ENCODE measurements at regions not wholly inside any gene's neighbourhood (a gene's known extent, or its start where the extent isn't known, plus 50 kb on each side); places are given as distances from the start of the nearest gene placed in this dataset.

GRCh38 chr2:51734115-51734514 is 702.2 kb upstream of the NRXN1 start:
- DNase-seq (ENCODE audit: low read depth), result no peak
- no peak overlapping the region for H3K4me3 ChIP-seq (ENCODE audit: low read depth, low read length)
- no peaks in the 10 kb centered on the region for H3K36me3 ChIP-seq (ENCODE audit: control insufficient read depth, insufficient read depth, low read length)
- TF ChIP-seq, protein P1, sequence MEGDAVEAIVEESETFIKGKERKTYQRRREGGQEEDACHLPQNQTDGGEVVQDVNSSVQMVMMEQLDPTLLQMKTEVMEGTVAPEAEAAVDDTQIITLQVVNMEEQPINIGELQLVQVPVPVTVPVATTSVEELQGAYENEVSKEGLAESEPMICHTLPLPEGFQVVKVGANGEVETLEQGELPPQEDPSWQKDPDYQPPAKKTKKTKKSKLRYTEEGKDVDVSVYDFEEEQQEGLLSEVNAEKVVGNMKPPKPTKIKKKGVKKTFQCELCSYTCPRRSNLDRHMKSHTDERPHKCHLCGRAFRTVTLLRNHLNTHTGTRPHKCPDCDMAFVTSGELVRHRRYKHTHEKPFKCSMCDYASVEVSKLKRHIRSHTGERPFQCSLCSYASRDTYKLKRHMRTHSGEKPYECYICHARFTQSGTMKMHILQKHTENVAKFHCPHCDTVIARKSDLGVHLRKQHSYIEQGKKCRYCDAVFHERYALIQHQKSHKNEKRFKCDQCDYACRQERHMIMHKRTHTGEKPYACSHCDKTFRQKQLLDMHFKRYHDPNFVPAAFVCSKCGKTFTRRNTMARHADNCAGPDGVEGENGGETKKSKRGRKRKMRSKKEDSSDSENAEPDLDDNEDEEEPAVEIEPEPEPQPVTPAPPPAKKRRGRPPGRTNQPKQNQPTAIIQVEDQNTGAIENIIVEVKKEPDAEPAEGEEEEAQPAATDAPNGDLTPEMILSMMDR (IDR thresholded peaks at IDR 0.05; ENCODE audit: insufficient read depth, low read length, poor library complexity, severe bottlenecking), result no peak
- H3K27me3 ChIP-seq (ENCODE audit: control insufficient read depth, insufficient read depth, low read length), result no peaks in the 10 kb centered on the region

DNA sequence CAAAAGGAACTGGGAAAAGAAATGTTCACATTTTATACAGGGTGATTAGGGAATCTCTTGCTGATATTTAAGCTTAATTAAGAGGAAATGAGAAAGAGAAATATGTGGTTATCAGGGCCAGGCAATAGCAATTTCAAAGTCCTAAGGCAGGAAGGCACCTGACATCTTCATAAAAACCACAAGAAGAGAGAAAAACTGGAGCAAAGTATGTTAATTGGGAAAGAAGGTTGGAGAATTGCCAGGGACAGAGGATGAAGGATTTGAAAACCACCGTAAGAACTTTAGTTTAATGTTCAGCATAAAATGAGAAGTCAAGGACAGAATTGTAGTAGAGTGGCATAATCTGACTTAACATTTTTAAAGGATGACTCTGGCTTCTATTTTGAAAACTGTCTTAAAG is 691.8 kb upstream of the NRXN1 start:
- Histone ChIP-seq H3K27me3 (ENCODE audit: control insufficient read depth, insufficient read depth, low read length) (no peaks in the 10 kb centered on the region), H3K4me3 (ENCODE audit: low read depth, low read length) (no peak overlapping the region), H3K36me3 (ENCODE audit: control insufficient read depth, insufficient read depth, low read length) (no peaks in the 10 kb centered on the region)
- TF ChIP-seq, protein P1 (IDR thresholded peaks at IDR 0.05; ENCODE audit: insufficient read depth, low read length, poor library complexity, severe bottlenecking), result no peak
- no peak for DNase-seq (ENCODE audit: low read depth)

DNA sequence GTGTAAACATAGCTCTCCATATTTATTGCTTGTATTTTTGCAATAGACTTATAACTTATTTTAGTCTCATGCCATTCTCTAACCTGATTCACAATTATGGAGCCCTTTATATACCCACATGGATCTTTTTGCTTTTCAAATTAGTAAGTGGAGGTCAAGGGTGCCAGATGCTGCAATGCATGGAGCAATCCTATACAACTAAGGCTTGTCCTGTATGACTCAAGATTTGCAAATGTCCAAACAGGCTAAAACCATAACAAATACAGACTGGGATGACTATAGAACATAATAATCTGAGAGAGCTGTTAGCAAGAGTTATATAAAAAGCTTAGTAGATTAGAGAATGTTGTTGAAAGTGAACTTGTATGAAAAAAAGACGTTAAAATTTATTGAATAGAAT is 690.4 kb upstream of the NRXN1 start:
- TF ChIP-seq, protein P1 (IDR thresholded peaks at IDR 0.05; ENCODE audit: insufficient read depth, low read length, poor library complexity, severe bottlenecking), result no peak
- no peak overlapping the region for H3K4me3 ChIP-seq (ENCODE audit: low read depth, low read length)
- no peaks in the 10 kb centered on the region for H3K36me3 ChIP-seq (ENCODE audit: control insufficient read depth, insufficient read depth, low read length)
- H3K27me3 ChIP-seq (ENCODE audit: control insufficient read depth, insufficient read depth, low read length), result no peaks in the 10 kb centered on the region
- DNase-seq (ENCODE audit: low read depth), result no peak

GRCh38 chr2:51720826-51721225 is 688.9 kb upstream of the NRXN1 start:
- no peaks in the 10 kb centered on the region for H3K36me3 ChIP-seq (ENCODE audit: control insufficient read depth, insufficient read depth, low read length)
- no peaks in the 10 kb centered on the region for H3K27me3 ChIP-seq (ENCODE audit: control insufficient read depth, insufficient read depth, low read length)
- DNase-seq (ENCODE audit: low read depth), result no peak
- no peak overlapping the region for H3K4me3 ChIP-seq (ENCODE audit: low read depth, low read length)
- TF ChIP-seq, protein P1 (IDR thresholded peaks at IDR 0.05; ENCODE audit: insufficient read depth, low read length, poor library complexity, severe bottlenecking), result no peak

DNA sequence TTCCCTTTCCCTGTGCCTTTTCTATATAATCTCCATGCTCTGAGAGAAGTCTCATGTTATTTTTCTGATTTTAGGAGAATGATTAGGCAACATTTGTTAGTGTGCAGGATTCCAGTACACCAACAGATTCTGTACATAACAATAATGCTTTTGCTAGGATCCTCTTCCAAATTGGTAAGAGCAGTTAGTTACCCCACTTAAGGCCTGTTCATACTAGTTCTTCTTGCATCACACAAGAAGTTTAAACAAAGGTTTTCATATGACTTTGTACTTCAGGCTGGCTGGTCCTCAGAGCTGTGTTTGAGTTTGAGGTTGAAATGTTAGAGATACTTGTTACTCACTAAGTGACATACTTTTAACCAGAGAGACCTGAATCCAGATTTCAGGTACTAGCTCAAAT is 686.9 kb upstream of the NRXN1 start:
- no peak overlapping the region for H3K4me3 ChIP-seq (ENCODE audit: low read depth, low read length)
- TF ChIP-seq, protein P1 (IDR thresholded peaks at IDR 0.05; ENCODE audit: insufficient read depth, low read length, poor library complexity, severe bottlenecking), result no peak
- H3K36me3 ChIP-seq (ENCODE audit: control insufficient read depth, insufficient read depth, low read length), result no peaks in the 10 kb centered on the region
- DNase-seq (ENCODE audit: low read depth), result no peak
- H3K27me3 ChIP-seq (ENCODE audit: control insufficient read depth, insufficient read depth, low read length), result no peaks in the 10 kb centered on the region

GRCh38 chr2:51717312-51717711 is 685.4 kb upstream of the NRXN1 start:
- no peaks in the 10 kb centered on the region for H3K27me3 ChIP-seq (ENCODE audit: control insufficient read depth, insufficient read depth, low read length)
- H3K36me3 ChIP-seq (ENCODE audit: control insufficient read depth, insufficient read depth, low read length), result no peaks in the 10 kb centered on the region
- TF ChIP-seq, protein P1 (IDR thresholded peaks at IDR 0.05; ENCODE audit: insufficient read depth, low read length, poor library complexity, severe bottlenecking), result no peak
- DNase-seq (ENCODE audit: low read depth), result peak; percentile 81
- no peak overlapping the region for H3K4me3 ChIP-seq (ENCODE audit: low read depth, low read length)
